ENCODE measurements at regions not wholly inside any gene's neighbourhood (a gene's known extent, or its start where the extent isn't known, plus 50 kb on each side); places are given as distances from the start of the nearest gene placed in this dataset.

DNA sequence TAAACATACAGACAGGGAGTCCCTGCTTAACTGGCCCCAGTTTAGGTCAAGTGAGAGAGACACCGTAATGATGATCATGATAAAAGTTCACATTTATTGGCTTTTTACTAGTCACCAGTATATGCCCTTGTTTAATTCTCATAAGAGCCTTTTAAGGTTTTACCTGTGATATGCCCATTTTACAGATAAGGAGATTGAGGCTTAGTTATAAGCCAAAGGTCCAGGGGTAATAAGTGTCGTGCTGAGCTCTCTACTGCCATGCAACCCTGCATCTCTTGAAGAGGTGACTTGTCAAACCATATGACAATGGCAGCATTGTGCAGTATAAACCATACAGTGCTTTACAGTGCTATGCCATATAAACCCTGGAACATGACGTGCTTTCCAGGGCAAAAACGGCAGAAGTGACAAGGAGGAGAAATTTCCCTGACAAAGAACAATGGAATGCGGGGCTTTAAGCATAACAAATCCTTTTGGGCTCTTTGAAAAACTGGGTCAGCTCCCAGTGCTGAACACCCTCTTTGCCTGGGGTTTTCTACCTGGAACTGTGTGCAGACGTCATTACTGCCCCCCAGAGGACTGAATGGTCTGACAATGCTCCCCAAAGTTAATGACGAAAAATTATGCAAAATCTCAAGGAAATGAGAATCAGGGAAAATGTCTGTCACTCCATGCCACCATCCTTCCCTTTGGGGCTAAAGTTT lies 59.7 kb upstream of the C14orf132 start:
- TF ChIP-seq, protein P1, sequence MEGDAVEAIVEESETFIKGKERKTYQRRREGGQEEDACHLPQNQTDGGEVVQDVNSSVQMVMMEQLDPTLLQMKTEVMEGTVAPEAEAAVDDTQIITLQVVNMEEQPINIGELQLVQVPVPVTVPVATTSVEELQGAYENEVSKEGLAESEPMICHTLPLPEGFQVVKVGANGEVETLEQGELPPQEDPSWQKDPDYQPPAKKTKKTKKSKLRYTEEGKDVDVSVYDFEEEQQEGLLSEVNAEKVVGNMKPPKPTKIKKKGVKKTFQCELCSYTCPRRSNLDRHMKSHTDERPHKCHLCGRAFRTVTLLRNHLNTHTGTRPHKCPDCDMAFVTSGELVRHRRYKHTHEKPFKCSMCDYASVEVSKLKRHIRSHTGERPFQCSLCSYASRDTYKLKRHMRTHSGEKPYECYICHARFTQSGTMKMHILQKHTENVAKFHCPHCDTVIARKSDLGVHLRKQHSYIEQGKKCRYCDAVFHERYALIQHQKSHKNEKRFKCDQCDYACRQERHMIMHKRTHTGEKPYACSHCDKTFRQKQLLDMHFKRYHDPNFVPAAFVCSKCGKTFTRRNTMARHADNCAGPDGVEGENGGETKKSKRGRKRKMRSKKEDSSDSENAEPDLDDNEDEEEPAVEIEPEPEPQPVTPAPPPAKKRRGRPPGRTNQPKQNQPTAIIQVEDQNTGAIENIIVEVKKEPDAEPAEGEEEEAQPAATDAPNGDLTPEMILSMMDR (conservative IDR thresholded peaks at IDR 0.05 in 1 of 2, IDR thresholded peaks at IDR 0.05 in 1 of 2; ENCODE audit: extremely low read depth in 1 of 2, insufficient read depth in 1 of 2, low read depth in 1 of 2, low read length in 2 of 2) = peak; percentile 5 to 11
- TF ChIP-seq EZH2 (IDR thresholded peaks at IDR 0.05; ENCODE audit: borderline replicate concordance, low read length) = no peak
